Body of pancreas (tissue), 4 donors: ENCODE measurements at regions not wholly inside any gene's neighbourhood (a gene's known extent, or its start where the extent isn't known, plus 50 kb on each side); places are given as distances from the start of the nearest gene placed in this dataset.

Experiments
- POLR2A ChIP-seq, 3 donors: fragments of 450-650 bp; IDR thresholded peaks; one replicate each; pipeline ENCODE4 v1.6.1; 2016; ENCODE audit warnings: antibody characterized with exemption in 3 of 3, mild to moderate bottlenecking in 2 of 3
- TF ChIP-seq, protein P1 (sequence below), 7 experiments: fragments of 450-650 bp in 4 of 7; fragments of 200-600 bp in 3 of 7; sonication (generic) in 3 of 7; IDR thresholded peaks; one replicate each; pipeline ENCODE4 v1.5.1; 2016 to 2019; ENCODE audit warnings: antibody characterized with exemption in 7 of 7

DNA sequence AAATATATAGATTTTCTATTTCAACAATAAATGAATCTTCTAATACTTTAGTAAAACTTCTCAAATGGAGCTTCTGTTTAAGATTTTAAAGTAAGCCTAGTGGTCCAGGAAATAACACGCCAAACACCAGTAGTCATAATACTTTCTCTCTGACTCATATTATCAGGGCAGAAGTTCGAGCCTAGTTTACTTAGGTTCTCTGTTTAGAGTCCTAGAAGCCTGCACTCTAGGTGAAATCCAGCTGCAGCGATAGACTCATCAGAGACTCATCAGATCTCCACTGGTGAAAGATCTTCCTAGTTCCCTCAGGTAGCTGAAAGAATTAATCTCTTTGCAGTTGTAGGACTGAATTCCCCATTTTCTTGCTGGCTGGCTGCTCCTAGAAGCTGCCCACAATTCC is 552.5 kb upstream of the ROBO2 start:
- TF ChIP-seq, protein P1, sequence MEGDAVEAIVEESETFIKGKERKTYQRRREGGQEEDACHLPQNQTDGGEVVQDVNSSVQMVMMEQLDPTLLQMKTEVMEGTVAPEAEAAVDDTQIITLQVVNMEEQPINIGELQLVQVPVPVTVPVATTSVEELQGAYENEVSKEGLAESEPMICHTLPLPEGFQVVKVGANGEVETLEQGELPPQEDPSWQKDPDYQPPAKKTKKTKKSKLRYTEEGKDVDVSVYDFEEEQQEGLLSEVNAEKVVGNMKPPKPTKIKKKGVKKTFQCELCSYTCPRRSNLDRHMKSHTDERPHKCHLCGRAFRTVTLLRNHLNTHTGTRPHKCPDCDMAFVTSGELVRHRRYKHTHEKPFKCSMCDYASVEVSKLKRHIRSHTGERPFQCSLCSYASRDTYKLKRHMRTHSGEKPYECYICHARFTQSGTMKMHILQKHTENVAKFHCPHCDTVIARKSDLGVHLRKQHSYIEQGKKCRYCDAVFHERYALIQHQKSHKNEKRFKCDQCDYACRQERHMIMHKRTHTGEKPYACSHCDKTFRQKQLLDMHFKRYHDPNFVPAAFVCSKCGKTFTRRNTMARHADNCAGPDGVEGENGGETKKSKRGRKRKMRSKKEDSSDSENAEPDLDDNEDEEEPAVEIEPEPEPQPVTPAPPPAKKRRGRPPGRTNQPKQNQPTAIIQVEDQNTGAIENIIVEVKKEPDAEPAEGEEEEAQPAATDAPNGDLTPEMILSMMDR (IDR thresholded peaks at IDR 0.05): no peak
- TF ChIP-seq POLR2A (IDR thresholded peaks at IDR 0.05): no peak
